ENCODE measurements at regions not wholly inside any gene's neighbourhood (a gene's known extent, or its start where the extent isn't known, plus 50 kb on each side); places are given as distances from the start of the nearest gene placed in this dataset.
A peak's percentile ranks its signal among the peaks of the same experiment; 100 is the strongest.

DNA sequence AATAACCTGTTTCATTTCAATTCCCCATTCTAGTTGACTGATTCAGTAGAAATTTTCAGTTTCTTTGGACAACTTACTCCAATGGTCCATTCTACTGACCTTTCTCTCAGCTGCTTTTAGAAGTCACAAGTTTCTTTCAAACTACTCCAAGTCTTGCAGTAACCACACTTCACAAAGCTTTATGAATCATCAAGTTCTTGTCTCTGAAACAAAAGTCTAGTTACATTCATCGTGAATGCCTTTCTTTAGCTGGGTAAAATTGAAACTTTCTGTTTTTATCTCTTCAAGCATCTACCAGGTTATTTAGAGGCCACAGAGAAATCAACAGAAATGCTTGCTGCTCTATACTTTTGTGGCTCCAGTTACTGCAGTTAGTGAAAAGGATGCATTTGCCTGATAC lies 405.4 kb downstream of the TMEM232 start:
- H3K9me3 ChIP-seq (ENCODE audit: control insufficient read depth, low read length) = no peaks in the 10 kb centered on the region
- no peaks in the 10 kb centered on the region for H3K4me1 ChIP-seq
- H2AFZ ChIP-seq = no peak overlapping the region
- H3K4me2 ChIP-seq (ENCODE audit: low read length) = no peak overlapping the region
- H3K4me3 ChIP-seq (ENCODE audit: low read depth, low read length) = no peak overlapping the region
- H3K9ac ChIP-seq = no peak overlapping the region
- H3K27ac ChIP-seq = no peak overlapping the region
- H3K36me3 ChIP-seq (ENCODE audit: control insufficient read depth, insufficient read depth, low read length) = no peaks in the 10 kb centered on the region
- no peaks in the 10 kb centered on the region for H3K27me3 ChIP-seq (ENCODE audit: control insufficient read depth, insufficient read depth, low read length)
- no peaks in the 10 kb centered on the region for H3K79me2 ChIP-seq
- TF ChIP-seq, protein P1, sequence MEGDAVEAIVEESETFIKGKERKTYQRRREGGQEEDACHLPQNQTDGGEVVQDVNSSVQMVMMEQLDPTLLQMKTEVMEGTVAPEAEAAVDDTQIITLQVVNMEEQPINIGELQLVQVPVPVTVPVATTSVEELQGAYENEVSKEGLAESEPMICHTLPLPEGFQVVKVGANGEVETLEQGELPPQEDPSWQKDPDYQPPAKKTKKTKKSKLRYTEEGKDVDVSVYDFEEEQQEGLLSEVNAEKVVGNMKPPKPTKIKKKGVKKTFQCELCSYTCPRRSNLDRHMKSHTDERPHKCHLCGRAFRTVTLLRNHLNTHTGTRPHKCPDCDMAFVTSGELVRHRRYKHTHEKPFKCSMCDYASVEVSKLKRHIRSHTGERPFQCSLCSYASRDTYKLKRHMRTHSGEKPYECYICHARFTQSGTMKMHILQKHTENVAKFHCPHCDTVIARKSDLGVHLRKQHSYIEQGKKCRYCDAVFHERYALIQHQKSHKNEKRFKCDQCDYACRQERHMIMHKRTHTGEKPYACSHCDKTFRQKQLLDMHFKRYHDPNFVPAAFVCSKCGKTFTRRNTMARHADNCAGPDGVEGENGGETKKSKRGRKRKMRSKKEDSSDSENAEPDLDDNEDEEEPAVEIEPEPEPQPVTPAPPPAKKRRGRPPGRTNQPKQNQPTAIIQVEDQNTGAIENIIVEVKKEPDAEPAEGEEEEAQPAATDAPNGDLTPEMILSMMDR (IDR thresholded peaks at IDR 0.05) = no peak

DNA sequence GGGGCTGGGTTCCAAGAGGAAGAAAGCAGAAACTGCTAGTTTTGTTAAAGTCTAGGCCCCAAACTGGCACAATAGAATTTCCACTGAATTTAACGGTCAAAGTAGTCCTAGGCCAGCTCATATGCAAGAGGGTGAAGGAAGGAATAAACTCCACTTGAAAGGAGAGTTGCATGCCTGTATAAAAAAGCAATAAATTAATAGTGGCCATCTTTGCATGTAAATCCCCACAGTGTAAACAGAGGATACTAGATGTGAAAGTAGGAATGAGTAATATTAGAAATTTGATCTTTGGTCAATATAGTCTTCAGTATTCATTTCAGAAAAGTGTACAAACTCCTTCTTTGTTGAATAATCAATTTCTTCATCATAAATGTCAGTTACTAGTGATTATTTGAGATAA lies 403.1 kb downstream of the TMEM232 start:
- Histone ChIP-seq H3K79me2 (no peaks in the 10 kb centered on the region), H3K4me1 (no peaks in the 10 kb centered on the region), H2AFZ (no peak overlapping the region), H3K36me3 (ENCODE audit: control insufficient read depth, insufficient read depth, low read length) (no peaks in the 10 kb centered on the region), H3K27me3 (ENCODE audit: control insufficient read depth, insufficient read depth, low read length) (no peaks in the 10 kb centered on the region), H3K9ac (no peak overlapping the region), H3K9me3 (ENCODE audit: control insufficient read depth, low read length) (no peaks in the 10 kb centered on the region), H3K4me3 (ENCODE audit: low read depth, low read length) (no peak overlapping the region), H3K27ac (no peak overlapping the region), H3K4me2 (ENCODE audit: low read length) (no peak overlapping the region)
- TF ChIP-seq, protein P1 (IDR thresholded peaks at IDR 0.05) = no peak

DNA sequence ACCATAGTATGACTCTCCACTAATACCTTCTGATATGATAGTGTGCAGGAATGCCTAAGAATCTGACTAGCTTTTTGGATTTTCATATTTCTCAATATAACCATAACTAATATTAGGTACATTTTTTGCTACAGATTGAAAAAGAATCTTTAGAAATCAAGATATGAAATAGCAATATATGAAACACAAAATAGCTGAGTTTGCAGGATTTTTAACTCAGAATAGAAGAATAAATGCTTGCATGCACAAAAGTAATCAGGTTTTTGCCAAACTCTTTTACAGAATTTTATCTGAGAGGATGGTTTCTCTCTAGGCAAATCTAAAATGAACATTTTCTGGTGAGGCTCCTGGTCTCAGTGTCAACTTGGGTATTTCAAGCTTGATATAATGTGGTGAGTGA lies 402.6 kb downstream of the TMEM232 start:
- Histone ChIP-seq H3K4me3 (ENCODE audit: low read depth, low read length) (no peak overlapping the region), H3K36me3 (ENCODE audit: control insufficient read depth, insufficient read depth, low read length) (no peaks in the 10 kb centered on the region), H3K9me3 (ENCODE audit: control insufficient read depth, low read length) (no peaks in the 10 kb centered on the region), H3K79me2 (no peaks in the 10 kb centered on the region), H3K27me3 (ENCODE audit: control insufficient read depth, insufficient read depth, low read length) (no peaks in the 10 kb centered on the region), H2AFZ (no peak overlapping the region), H3K27ac (no peak overlapping the region), H3K4me2 (ENCODE audit: low read length) (no peak overlapping the region), H3K4me1 (no peaks in the 10 kb centered on the region), H3K9ac (no peak overlapping the region)
- TF ChIP-seq, protein P1 (IDR thresholded peaks at IDR 0.05) = no peak

DNA sequence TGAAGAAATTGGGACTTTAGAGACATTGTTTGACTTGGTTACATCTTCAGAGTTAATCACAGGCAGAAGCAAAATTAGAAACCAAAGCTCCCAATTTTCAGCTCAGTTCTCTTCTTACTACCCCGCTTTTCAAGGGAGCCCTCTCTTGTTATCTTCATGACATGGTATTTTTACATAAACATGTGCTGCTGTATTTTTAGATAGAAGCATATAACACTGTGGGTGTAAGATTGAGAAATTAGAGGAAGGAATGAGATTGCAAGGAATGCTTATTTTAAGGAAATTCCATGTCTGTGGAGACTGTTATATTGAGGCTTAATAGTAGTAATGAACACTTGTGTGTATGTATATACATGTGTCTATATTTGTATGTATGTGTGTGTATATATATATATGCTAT lies 401.6 kb downstream of the TMEM232 start:
- Histone ChIP-seq H3K4me3 (ENCODE audit: low read depth, low read length) (no peak overlapping the region), H2AFZ (no peak overlapping the region), H3K9me3 (ENCODE audit: control insufficient read depth, low read length) (no peaks in the 10 kb centered on the region), H3K4me2 (ENCODE audit: low read length) (no peak overlapping the region), H3K9ac (no peak overlapping the region), H3K27ac (no peak overlapping the region), H3K27me3 (ENCODE audit: control insufficient read depth, insufficient read depth, low read length) (no peaks in the 10 kb centered on the region), H3K79me2 (no peaks in the 10 kb centered on the region), H3K4me1 (no peaks in the 10 kb centered on the region), H3K36me3 (ENCODE audit: control insufficient read depth, insufficient read depth, low read length) (no peaks in the 10 kb centered on the region)
- TF ChIP-seq, protein P1 (IDR thresholded peaks at IDR 0.05) = no peak

DNA sequence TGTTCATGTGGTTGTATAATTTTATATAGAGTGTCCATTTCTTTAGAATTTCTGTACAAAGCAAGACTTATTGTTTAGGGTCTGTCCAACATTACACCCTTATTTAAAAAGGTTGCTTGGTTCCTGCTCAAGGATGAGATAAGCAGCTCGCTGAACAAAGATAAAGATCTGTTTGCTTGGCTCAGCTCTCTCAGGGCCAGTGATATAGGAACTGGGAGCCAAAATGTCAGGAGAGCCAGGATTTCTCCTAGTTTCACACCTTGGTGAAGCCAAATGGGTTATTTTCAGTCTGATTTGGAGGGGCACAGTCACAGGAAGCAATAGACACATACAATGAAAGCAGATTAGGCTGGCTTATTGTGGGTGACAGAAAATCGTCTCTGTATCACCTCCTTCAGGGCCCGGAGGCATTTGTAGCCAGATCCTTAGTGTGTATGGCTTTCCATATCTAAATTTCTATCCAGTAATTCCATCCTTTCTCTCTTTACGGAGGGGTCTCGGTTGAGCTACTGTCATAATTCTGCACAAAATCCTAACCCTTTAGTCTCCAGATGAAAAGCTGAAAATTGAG lies 396.4 kb downstream of the TMEM232 start:
- Histone ChIP-seq H3K4me1 (no peaks in the 10 kb centered on the region), H3K27me3 (ENCODE audit: control insufficient read depth, insufficient read depth, low read length) (no peaks in the 10 kb centered on the region), H3K9ac (no peak overlapping the region), H3K4me3 (ENCODE audit: low read depth, low read length) (no peak overlapping the region), H3K9me3 (ENCODE audit: control insufficient read depth, low read length) (no peaks in the 10 kb centered on the region), H3K27ac (no peak overlapping the region), H3K79me2 (no peaks in the 10 kb centered on the region), H2AFZ (no peak overlapping the region), H3K4me2 (ENCODE audit: low read length) (peak overlapping the region; percentile 31), H3K36me3 (ENCODE audit: control insufficient read depth, insufficient read depth, low read length) (no peaks in the 10 kb centered on the region)
- TF ChIP-seq, protein P1 (IDR thresholded peaks at IDR 0.05) = no peak

All from parathyroid adenoma (tissue), 2 donors.